ENCODE measurements at regions not wholly inside any gene's neighbourhood (a gene's known extent, or its start where the extent isn't known, plus 50 kb on each side); places are given as distances from the start of the nearest gene placed in this dataset.
A peak's percentile ranks its signal among the peaks of the same experiment; 100 is the strongest.

GRCh38 chr3:40858364-40859115, 333.8 kb downstream of the ZNF621 start:
- POLR2A ChIA-PET, result no interaction called here
- H3K27me3 ChIP-seq (ENCODE audit: insufficient read depth, low read length, poor library complexity, severe bottlenecking), result no peaks in the 10 kb centered on the region
- H3K36me3 Mint-ChIP-seq, result no peaks in the 10 kb centered on the region
- H3K4me1 ChIP-seq (ENCODE audit: insufficient read depth, low read length), result no peaks in the 10 kb centered on the region
- peaks cover 5 to 6% of the 10 kb centered on the region in 2 donors for H3K27me3 Mint-ChIP-seq
- no peak overlapping the region for H3K27ac ChIP-seq (ENCODE audit: low read depth, low read length)
- peaks cover 0 to 4% (median 0%) of the 10 kb centered on the region in 5 donors for H3K9me3 Mint-ChIP-seq
- CTCF ChIA-PET, result no interaction called here
- no peak overlapping the region for H3K4me3 ChIP-seq (ENCODE audit: low read length)
- H3K27ac Mint-ChIP-seq, result no peak overlapping the region
- no peaks in the 10 kb centered on the region for H3K4me1 Mint-ChIP-seq
- H3K9me3 ChIP-seq (ENCODE audit: low read length), result no peaks in the 10 kb centered on the region
- no peaks in the 10 kb centered on the region for H3K36me3 ChIP-seq (ENCODE audit: insufficient read depth, low read length)
- DNase-seq, result no peak
- no peak overlapping the region for H3K4me3 Mint-ChIP-seq

- Mint-ChIP-seq H3K4me3 (no peak overlapping the region), H3K9me3 (peaks cover 0 to 4% (median 0%) of the 10 kb centered on the region in 5 donors), H3K27ac (no peak overlapping the region), H3K4me1 (no peaks in the 10 kb centered on the region), H3K36me3 (no peaks in the 10 kb centered on the region), H3K27me3 (peaks cover 5 to 16% of the 10 kb centered on the region in 2 donors)
- DNase-seq, result no peak
- H3K36me3 ChIP-seq (ENCODE audit: insufficient read depth, low read length), result no peaks in the 10 kb centered on the region
- no peaks in the 10 kb centered on the region for H3K4me1 ChIP-seq (ENCODE audit: insufficient read depth, low read length)
- ChIA-PET POLR2A (no interaction called here), CTCF (no interaction called here)
- H3K9me3 ChIP-seq (ENCODE audit: low read length), result no peaks in the 10 kb centered on the region
- no peak overlapping the region for H3K4me3 ChIP-seq (ENCODE audit: low read length)
- no peaks in the 10 kb centered on the region for H3K27me3 ChIP-seq (ENCODE audit: insufficient read depth, low read length, poor library complexity, severe bottlenecking)
- H3K27ac ChIP-seq (ENCODE audit: low read depth, low read length), result no peak overlapping the region
These were observed 336.4 kb upstream of the CTNNB1 start for GRCh38 chr3:40862946-40863345.

GRCh38 chr3:40864146-40864782, 335.0 kb upstream of the CTNNB1 start:
- Mint-ChIP-seq H3K27ac (no peak overlapping the region), H3K4me3 (no peak overlapping the region), H3K27me3 (peaks cover 11 to 27% of the 10 kb centered on the region in 2 donors), H3K4me1 (no peaks in the 10 kb centered on the region), H3K36me3 (no peaks in the 10 kb centered on the region), H3K9me3 (peaks cover 0 to 4% (median 0%) of the 10 kb centered on the region in 5 donors)
- POLR2A ChIA-PET, result no interaction called here
- no peak for DNase-seq
- CTCF ChIA-PET, result no interaction called here
- no peaks in the 10 kb centered on the region for H3K4me1 ChIP-seq (ENCODE audit: insufficient read depth, low read length)
- no peak overlapping the region for H3K4me3 ChIP-seq (ENCODE audit: low read length)
- no peak overlapping the region for H3K27ac ChIP-seq (ENCODE audit: low read depth, low read length)
- H3K27me3 ChIP-seq (ENCODE audit: insufficient read depth, low read length, poor library complexity, severe bottlenecking), result no peaks in the 10 kb centered on the region
- no peaks in the 10 kb centered on the region for H3K9me3 ChIP-seq (ENCODE audit: low read length)
- no peaks in the 10 kb centered on the region for H3K36me3 ChIP-seq (ENCODE audit: insufficient read depth, low read length)

GRCh38 chr3:40864915-40865314, 334.4 kb upstream of the CTNNB1 start:
- peaks cover 0 to 4% (median 0%) of the 10 kb centered on the region in 5 donors for H3K9me3 Mint-ChIP-seq
- POLR2A ChIA-PET, result no interaction called here
- H3K27ac Mint-ChIP-seq, result no peak overlapping the region
- peaks cover 11 to 27% of the 10 kb centered on the region in 2 donors for H3K27me3 Mint-ChIP-seq
- H3K36me3 ChIP-seq (ENCODE audit: insufficient read depth, low read length), result no peaks in the 10 kb centered on the region
- H3K9me3 ChIP-seq (ENCODE audit: low read length), result no peaks in the 10 kb centered on the region
- H3K27me3 ChIP-seq (ENCODE audit: insufficient read depth, low read length, poor library complexity, severe bottlenecking), result no peaks in the 10 kb centered on the region
- H3K4me3 Mint-ChIP-seq, result no peak overlapping the region
- CTCF ChIA-PET, result no interaction called here
- no peaks in the 10 kb centered on the region for H3K4me1 ChIP-seq (ENCODE audit: insufficient read depth, low read length)
- H3K36me3 Mint-ChIP-seq, result no peaks in the 10 kb centered on the region
- no peak overlapping the region for H3K4me3 ChIP-seq (ENCODE audit: low read length)
- no peak for DNase-seq
- no peak overlapping the region for H3K27ac ChIP-seq (ENCODE audit: low read depth, low read length)
- no peaks in the 10 kb centered on the region for H3K4me1 Mint-ChIP-seq

- Histone ChIP-seq H3K27ac (ENCODE audit: low read depth, low read length) (no peak overlapping the region), H3K9me3 (ENCODE audit: low read length) (no peaks in the 10 kb centered on the region), H3K4me1 (ENCODE audit: insufficient read depth, low read length) (no peaks in the 10 kb centered on the region), H3K36me3 (ENCODE audit: insufficient read depth, low read length) (no peaks in the 10 kb centered on the region), H3K27me3 (ENCODE audit: insufficient read depth, low read length, poor library complexity, severe bottlenecking) (no peaks in the 10 kb centered on the region), H3K4me3 (ENCODE audit: low read length) (no peak overlapping the region)
- no peak overlapping the region for H3K27ac Mint-ChIP-seq
- CTCF ChIA-PET, result no interaction called here
- H3K4me3 Mint-ChIP-seq, result no peak overlapping the region
- POLR2A ChIA-PET, result no interaction called here
- H3K27me3 Mint-ChIP-seq, result peaks cover 14 to 36% of the 10 kb centered on the region in 2 donors
- peaks cover 0 to 4% (median 0%) of the 10 kb centered on the region in 5 donors for H3K9me3 Mint-ChIP-seq
- no peaks in the 10 kb centered on the region for H3K36me3 Mint-ChIP-seq
- DNase-seq, result no peak
- no peaks in the 10 kb centered on the region for H3K4me1 Mint-ChIP-seq
These were observed 331.5 kb upstream of the CTNNB1 start for GRCh38 chr3:40867797-40868196.

- CTCF ChIA-PET, result no interaction called here
- Mint-ChIP-seq H3K27ac (no peak overlapping the region), H3K27me3 (peaks cover 9 to 27% of the 10 kb centered on the region in 2 donors), H3K4me3 (no peak overlapping the region), H3K4me1 (no peaks in the 10 kb centered on the region), H3K9me3 (no peaks in the 10 kb centered on the region), H3K36me3 (no peaks in the 10 kb centered on the region)
- Histone ChIP-seq H3K9me3 (ENCODE audit: low read length) (no peaks in the 10 kb centered on the region), H3K27me3 (ENCODE audit: insufficient read depth, low read length, poor library complexity, severe bottlenecking) (no peaks in the 10 kb centered on the region), H3K27ac (ENCODE audit: low read depth, low read length) (no peak overlapping the region), H3K4me1 (ENCODE audit: insufficient read depth, low read length) (no peaks in the 10 kb centered on the region), H3K36me3 (ENCODE audit: insufficient read depth, low read length) (no peaks in the 10 kb centered on the region), H3K4me3 (ENCODE audit: low read length) (no peak overlapping the region)
- DNase-seq, result no peak
- POLR2A ChIA-PET, result no interaction called here
These were observed 330.3 kb upstream of the CTNNB1 start for GRCh38 chr3:40869013-40869412.

- Mint-ChIP-seq H3K9me3 (no peaks in the 10 kb centered on the region), H3K36me3 (no peaks in the 10 kb centered on the region), H3K27me3 (peaks cover 9 to 22% of the 10 kb centered on the region in 2 donors), H3K4me3 (no peak overlapping the region), H3K27ac (peak overlapping the region in 1 of 8 donors; percentile 8), H3K4me1 (no peaks in the 10 kb centered on the region)
- DNase-seq, result no peak
- H3K4me1 ChIP-seq (ENCODE audit: insufficient read depth, low read length), result no peaks in the 10 kb centered on the region
- no peak overlapping the region for H3K4me3 ChIP-seq (ENCODE audit: low read length)
- H3K27ac ChIP-seq (ENCODE audit: low read depth, low read length), result no peak overlapping the region
- H3K9me3 ChIP-seq (ENCODE audit: low read length), result no peaks in the 10 kb centered on the region
- ChIA-PET POLR2A (no interaction called here), CTCF (no interaction called here)
- H3K36me3 ChIP-seq (ENCODE audit: insufficient read depth, low read length), result no peaks in the 10 kb centered on the region
- H3K27me3 ChIP-seq (ENCODE audit: insufficient read depth, low read length, poor library complexity, severe bottlenecking), result no peaks in the 10 kb centered on the region
These were observed 329.4 kb upstream of the CTNNB1 start for GRCh38 chr3:40869939-40870338.

GRCh38 chr3:40871394-40871793, 327.9 kb upstream of the CTNNB1 start:
- Histone ChIP-seq H3K4me1 (ENCODE audit: insufficient read depth, low read length) (no peaks in the 10 kb centered on the region), H3K27me3 (ENCODE audit: insufficient read depth, low read length, poor library complexity, severe bottlenecking) (no peaks in the 10 kb centered on the region), H3K27ac (ENCODE audit: low read depth, low read length) (no peak overlapping the region), H3K36me3 (ENCODE audit: insufficient read depth, low read length) (no peaks in the 10 kb centered on the region), H3K9me3 (ENCODE audit: low read length) (no peaks in the 10 kb centered on the region), H3K4me3 (ENCODE audit: low read length) (no peak overlapping the region)
- H3K4me3 Mint-ChIP-seq, result no peak overlapping the region
- CTCF ChIA-PET, result no interaction called here
- no peaks in the 10 kb centered on the region for H3K4me1 Mint-ChIP-seq
- H3K27ac Mint-ChIP-seq, result no peak overlapping the region
- no peak for DNase-seq
- no peaks in the 10 kb centered on the region for H3K9me3 Mint-ChIP-seq
- POLR2A ChIA-PET, result no interaction called here
- peaks cover 9 to 22% of the 10 kb centered on the region in 2 donors for H3K27me3 Mint-ChIP-seq
- H3K36me3 Mint-ChIP-seq, result no peaks in the 10 kb centered on the region
